ENCODE measurements at regions not wholly inside any gene's neighbourhood (a gene's known extent, or its start where the extent isn't known, plus 50 kb on each side); places are given as distances from the start of the nearest gene placed in this dataset.

GRCh38 chr4:89609756-89610155 lies 227.2 kb downstream of the SNCA start:
- no peak for DNase-seq (ENCODE audit: low spot score)
- TF ChIP-seq CTCF (IDR thresholded peaks at IDR 0.05) = no peak
- no peak overlapping the region for H3K4me3 ChIP-seq
- H3K27ac ChIP-seq = no peak overlapping the region

- DNase-seq (ENCODE audit: low spot score) = no peak
- no peak for TF ChIP-seq CTCF (IDR thresholded peaks at IDR 0.05)
Observed at GRCh38 chr4:89604951-89605350, 232.0 kb downstream of the SNCA start.

GRCh38 chr4:89599026-89599425 lies 237.9 kb downstream of the SNCA start:
- Histone ChIP-seq H3K4me3 (no peak overlapping the region), H3K27ac (no peak overlapping the region)
- no peak for DNase-seq (ENCODE audit: low spot score)
- TF ChIP-seq CTCF (IDR thresholded peaks at IDR 0.05) = no peak

More at GRCh38 chr4:89604951-89605350, 232.0 kb downstream of the SNCA start:
- H3K27ac ChIP-seq = no peak overlapping the region
- H3K4me3 ChIP-seq = no peak overlapping the region

- DNase-seq (ENCODE audit: low spot score) = no peak
- H3K4me3 ChIP-seq = no peak overlapping the region
- TF ChIP-seq CTCF (IDR thresholded peaks at IDR 0.05) = no peak
- H3K27ac ChIP-seq = no peak overlapping the region
Observed at GRCh38 chr4:89598602-89599001, 238.4 kb downstream of the SNCA start.

GRCh38 chr4:89595125-89595789 lies 241.7 kb downstream of the SNCA start:
- DNase-seq (ENCODE audit: low spot score) = no peak
- Histone ChIP-seq H3K27ac (no peak overlapping the region), H3K4me3 (no peak overlapping the region)
- TF ChIP-seq CTCF (IDR thresholded peaks at IDR 0.05) = no peak

GRCh38 chr4:89590128-89590527 lies 246.8 kb downstream of the SNCA start:
- no peak for DNase-seq (ENCODE audit: low spot score)
- TF ChIP-seq CTCF (IDR thresholded peaks at IDR 0.05) = no peak
- Histone ChIP-seq H3K27ac (no peak overlapping the region), H3K4me3 (no peak overlapping the region)

- Histone ChIP-seq H3K4me3 (no peak overlapping the region), H3K27ac (no peak overlapping the region)
- DNase-seq (ENCODE audit: low spot score) = no peak
- no peak for TF ChIP-seq CTCF (IDR thresholded peaks at IDR 0.05)
Observed at GRCh38 chr4:89588421-89588820, 248.5 kb downstream of the SNCA start.
